DMS153 treated with DMSO at 0.1 percent for 48 hours (cell line): ENCODE measurements at regions not wholly inside any gene's neighbourhood (a gene's known extent, or its start where the extent isn't known, plus 50 kb on each side); places are given as distances from the start of the nearest gene placed in this dataset.
"Not testable (repeated sequence)": the region's sequence is repeated elsewhere in the genome, so short reads cannot be mapped to it uniquely, and the experiment has no call there.

Source experiments
- DNase-seq: peaks from one replicate; lab custom pipeline; 2025; ENCODE audit not compliant: unreplicated experiment; lab: John Stamatoyannopoulos, UW

DNA sequence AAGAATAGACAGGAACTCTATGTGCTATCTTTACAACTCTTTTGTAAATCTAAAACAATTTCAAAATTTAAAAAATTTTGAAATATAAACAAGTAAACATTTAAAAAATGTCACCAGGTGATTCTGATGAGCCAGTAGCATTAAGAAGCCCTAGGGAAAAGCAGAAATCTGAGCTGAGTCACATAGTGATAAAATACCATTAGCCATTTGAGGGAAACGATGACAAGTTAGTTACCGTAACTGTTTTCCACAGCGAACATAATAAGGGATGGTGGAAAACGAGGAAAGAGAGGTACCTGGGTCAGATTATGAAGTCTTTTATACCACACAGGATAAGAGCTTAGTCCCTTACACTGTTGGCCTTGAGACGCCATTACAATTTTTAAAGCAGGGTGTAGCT, 55.5 kb downstream of the PRR15 start:
- DNase-seq = no peak

DNA sequence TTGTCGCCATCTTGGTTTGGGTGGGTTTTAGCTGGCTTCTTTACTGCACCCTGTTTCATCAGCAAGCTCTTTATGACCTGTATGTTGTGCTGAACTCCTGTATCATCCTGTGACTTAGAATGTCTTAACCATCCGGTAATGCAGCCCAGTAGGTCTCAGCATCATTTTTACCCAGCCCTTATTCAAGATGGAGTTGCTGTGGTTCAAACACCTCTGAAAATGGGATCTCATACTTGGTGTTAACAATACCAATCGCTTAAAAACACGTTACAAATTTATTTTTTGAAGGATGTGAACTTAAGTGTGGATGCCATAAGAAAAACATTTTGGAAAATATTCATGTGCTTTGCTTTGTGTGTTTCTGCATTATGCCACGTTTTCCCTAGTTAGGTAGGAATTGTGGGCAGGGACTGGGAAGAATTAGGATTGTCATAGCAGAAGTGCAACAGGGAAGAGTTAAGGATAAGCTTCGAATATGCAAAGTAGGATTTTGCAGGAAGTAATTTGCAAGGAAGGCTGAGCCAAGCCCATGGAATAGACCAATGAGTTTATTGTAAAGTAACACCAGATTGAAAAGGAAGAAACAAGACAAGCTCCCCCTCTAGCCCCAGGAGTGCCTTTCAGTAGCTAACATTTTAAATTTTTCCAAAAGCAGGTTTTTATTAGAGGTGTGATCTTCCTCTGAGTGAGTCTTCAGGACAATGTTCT, 56.4 kb downstream of the PRR15 start:
- no peak for DNase-seq

DNA sequence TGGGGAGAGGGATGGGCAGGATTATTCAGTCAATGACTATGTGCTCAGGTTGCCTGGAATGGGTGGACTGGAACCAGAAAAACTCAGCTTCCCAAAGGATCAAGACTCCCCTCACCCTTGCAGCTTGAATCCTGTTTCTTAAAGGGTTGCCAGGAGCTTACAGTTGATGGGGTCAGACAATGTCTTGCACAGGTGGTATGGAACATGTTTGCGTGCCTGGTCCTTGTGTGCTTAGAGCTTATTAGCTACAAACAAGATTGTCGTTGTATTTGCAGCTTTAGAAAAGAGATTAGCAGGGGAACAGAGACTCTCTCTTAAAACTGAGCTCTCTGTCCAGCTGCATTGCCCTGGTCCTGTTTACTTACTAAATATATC, 56.9 kb downstream of the PRR15 start:
- no peak for DNase-seq

DNA sequence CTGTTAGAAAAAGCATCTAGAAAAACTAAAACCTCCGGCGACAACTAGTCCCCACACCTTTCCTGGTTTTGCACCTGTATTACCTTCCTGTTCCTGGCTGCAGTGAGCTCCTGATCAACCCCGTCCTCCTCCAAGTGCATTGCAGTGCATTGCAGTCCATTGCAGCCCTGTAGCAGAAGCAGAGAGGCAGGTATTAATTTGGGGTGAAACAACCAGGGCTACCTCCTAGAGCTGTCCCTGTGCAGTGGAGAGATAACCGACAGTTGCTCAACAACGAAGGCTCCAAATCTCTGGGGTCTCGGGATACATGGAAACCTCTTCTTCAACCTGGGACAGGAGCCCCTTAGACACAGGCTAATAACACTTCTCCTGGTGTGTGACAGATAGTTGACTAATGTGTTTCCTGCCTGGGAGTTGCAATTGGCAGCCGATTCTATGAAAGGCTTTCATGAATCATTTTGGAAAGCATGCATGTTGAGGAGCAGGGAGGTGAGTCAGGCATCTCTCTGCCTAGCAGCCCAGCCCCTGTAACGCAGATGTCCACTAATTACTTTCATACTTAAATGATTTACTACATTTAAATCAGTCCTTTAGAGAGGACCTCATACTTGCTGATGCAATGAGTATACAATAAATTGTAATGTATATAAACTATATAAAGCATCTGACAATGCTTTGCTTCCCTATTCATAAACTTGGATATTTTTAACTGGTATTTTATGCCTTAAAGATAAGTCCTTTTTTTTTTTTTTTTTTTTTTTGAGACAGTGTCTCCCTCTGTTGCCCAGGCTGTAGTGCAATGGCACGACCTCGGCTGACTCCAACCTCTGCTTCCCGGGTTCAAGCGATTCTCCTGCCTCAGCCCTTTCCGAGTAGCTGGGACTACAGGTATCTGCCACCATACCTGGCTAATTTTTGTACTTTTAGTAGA, 59.0 kb downstream of the PRR15 start:
- peak; percentile 22 for DNase-seq

DNA sequence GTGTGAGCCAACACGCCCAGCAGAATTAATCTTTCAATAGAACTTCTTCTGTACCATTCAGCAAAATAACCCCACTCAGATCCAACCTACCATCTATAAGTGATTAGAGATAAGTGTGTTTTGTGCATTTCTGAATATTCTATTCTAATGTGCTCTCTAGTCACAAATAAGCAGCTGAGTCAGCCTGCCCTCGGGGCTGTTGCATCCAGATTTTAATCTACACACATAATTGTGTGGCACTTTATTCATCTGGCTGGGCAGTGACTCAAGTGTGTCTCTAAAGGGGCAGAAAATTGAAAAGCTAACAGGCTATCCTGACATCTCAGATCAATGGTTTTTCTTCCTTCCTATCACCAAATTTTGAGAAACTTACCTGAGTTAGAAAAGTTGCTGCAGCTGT, 60.3 kb downstream of the PRR15 start:
- no peak for DNase-seq

DNA sequence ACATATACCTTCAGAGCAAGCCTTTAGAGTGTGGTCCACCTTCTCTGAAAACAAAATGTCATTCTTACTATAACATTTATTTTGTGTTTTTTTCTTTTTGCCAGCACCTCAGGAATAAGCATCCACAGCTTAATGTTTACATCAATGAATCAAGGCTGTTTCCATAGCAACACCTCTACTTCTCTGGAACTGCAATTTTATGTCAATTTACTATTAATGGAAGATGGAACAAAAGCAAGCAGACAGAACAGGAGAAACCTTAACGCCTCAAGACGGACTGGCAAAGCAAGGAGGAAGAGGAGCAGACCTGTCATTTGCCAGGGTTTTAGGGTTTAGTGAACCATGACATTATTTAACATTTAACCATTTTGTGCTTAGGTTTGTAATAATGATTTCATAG, 63.1 kb downstream of the PRR15 start:
- DNase-seq = no peak

DNA sequence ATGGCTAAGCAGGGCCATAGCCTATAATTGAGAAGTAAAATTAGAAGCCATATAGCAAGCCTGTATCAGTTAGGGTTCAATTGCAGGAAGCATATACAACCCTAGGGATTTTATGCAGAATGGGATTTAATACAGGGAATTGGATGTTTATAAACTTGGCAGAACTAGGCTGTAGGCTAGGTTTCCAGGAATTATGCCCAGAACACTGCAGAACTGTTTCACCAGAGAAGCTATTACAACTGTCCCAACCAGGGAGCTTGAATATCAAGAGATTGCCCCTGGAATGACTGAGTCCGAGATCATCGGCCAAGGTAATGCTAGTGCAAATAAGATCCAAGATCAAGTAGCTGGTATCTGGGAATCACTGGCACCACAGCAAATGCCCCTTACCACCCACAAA, 64.0 kb downstream of the PRR15 start:
- DNase-seq = no peak

DNA sequence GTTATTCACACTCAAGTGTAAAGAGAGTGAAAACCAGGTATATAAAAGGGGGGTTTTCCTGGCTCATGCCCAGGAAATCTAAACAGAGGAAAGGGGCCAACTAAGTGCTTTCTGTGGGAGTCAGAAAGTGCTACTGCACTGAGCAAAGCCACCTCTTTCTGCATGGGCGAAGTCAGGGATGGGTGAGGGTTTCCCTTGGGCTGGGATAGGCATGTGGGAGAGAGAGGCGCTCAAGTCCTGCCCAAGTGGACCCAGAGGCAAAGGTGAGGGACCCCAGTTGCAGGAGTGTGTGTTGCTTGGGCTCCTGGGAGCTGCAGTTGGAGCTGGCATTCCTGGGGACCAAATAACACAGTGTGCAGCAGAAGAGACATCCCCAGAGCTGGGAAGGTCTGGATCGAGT, 65.9 kb downstream of the PRR15 start:
- no peak for DNase-seq

DNA sequence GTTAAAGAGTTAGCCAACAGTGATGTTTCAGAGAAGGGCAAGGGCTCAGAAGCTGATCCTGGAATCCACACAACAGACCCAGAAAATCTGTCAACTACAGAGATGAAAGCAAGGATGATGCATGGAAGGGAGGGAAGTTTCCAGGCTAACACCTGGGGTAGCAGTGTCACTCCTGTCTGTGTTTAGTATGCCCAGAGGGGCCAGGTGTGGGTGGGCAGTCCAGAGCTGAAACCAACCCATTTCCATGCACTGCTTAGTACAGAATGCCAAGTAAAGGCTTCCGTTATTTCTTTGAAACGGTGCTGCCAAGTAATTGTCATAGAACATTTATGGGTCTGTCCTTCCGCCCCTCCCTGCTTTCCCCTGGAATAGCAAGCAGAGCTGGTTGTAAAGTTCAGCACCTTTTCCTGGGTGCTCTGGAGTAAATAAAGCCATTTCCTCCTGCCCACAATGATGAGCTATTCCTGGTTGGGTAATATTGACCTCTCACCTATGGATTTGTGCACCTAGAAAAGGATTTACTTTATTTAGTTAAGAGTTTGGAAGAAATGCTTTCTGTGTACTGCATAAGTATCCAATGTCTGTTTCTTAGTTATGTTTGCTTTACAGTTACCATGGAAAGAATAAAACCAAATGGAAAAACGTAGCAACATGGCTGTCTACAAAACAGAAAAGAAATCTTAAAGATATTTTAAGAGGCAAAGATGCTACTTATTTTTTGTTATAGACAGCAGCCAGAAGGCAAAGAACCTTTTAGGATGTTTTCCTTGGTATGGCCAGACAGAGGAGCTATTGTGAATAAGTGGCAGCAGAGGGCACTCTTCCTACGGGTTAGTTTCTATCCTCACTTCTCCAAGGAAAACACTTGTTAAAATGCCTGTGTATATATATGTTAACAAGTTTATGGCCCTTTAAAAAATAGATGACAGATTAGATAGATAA, 71.7 kb downstream of the PRR15 start:
- DNase-seq = peak; percentile 46

DNA sequence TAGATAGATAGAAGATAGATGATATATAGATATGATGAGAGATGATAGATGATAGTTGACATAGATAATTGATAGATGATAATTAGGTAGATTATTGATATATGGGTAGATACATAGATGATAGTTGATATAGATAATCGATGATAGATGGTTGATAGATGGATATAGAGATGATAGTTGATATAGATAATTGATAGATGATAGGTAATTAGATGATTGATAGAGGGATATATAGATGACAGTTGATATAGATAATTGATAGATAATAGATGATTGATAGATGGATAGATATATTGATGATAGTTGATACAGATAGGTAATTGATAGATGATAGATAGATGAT, 72.3 kb downstream of the PRR15 start:
- DNase-seq = no peak

DNA sequence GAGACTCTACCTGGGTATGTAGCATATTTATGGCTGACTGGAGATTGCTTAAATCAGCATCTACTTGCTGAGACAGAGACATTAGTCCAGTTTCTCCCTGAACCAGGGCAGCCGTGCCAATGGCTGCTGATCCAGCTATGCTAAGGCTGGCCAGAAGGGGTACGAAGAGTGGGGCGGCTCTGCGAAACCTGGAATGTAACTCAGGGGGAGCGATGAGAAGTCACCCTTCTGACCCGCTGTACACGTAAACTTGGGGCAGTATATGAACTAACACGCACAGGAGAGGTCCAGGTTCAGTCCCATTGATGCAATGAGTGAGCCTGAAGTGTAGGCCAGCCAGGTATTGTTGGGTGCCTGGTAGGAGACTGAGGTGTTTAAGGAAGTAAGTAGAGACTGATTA, 73.7 kb downstream of the PRR15 start:
- no peak for DNase-seq

DNA sequence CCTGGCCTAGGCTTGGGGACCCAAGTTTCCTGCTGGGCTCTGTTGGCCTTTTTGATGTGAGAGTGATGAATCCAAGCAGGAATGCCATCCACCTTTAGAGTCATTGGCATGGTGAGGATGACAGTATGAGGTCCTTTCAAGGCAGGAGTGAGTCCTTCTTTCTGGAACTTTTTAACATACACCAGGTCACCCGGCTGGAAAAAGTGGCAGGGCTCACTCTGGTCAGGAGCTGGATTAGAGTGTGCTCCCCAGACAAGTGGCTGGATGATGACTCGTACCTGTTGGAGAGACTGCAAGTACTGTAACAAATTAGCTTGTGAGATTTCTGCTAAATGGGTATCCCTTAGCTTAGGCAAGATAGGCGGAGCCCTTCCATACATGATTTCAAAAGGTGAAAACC, 75.2 kb downstream of the PRR15 start:
- not testable (repeated sequence) for DNase-seq

DNA sequence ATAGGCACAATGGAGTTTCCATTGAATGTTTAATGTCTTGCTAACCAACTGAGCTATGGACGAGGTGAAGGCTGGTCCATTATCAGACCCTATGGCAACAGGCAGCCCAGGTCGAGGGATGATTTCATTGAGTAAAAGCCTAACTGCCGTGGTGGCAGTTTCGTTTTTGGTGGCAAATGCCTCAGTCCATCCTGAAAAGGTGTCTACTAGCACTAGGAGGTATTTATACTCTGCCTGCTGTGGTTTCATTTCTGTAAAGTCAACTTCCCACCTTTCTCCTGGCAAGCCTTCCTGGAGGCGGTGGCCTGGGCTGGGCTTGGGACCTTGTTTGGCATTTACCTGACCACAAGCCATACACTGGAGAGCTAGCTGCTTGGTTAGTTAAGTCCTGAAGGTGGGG, 75.8 kb downstream of the PRR15 start:
- no peak for DNase-seq

DNA sequence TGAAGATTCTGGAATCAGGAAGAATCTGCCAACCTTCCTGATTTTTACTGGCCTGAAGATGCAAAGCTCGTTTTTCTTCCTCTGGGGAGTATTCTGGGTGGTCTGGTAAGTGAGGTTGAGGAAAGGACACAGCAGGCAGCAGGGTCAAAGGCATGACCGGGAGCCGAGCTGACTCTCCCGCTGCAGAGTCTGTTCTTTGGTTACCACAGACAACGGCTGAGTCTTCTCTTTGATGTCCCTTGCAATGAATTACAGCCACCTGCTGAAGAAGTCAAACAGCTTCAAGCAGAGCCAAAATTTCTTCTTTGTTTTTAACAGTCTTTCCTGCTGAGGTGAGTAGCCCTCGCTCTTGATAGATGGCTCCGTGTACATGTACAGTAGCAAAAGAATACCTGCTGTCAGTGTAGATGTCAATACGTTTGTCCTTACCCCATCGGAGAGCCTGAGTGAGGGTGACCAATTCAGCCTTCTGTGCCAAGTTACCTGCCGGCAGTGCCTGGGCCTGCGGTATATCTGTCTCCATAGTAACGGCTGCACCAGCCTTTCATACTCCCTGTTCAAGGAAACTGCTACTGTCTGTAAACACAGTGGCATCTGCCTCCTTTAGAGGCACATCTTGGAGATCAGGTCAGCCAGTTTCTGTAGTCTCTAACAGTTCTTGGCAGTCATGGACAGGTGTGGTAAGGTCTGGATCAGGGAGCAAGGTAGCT, 76.4 kb downstream of the PRR15 start:
- peak; percentile 40 for DNase-seq

DNA sequence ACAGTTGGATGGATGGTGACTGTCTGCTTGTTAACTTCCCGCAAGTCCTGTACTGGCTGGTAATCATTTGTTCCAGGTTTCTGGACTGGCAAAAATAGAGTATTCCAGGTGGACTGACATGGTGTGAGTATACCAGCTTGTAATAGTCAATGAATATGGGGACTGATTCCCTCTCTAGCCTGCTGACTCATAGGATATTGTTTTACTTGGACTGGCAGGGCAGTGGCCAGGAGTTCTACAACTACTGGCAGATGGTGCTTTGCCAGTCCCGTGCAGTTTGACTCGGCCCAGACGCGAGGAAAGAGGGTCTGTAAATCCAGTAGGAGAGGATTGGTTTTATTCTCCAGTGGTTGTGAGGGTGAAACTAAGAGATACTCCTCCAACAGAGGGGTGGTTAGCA, 78.0 kb downstream of the PRR15 start:
- no peak for DNase-seq

DNA sequence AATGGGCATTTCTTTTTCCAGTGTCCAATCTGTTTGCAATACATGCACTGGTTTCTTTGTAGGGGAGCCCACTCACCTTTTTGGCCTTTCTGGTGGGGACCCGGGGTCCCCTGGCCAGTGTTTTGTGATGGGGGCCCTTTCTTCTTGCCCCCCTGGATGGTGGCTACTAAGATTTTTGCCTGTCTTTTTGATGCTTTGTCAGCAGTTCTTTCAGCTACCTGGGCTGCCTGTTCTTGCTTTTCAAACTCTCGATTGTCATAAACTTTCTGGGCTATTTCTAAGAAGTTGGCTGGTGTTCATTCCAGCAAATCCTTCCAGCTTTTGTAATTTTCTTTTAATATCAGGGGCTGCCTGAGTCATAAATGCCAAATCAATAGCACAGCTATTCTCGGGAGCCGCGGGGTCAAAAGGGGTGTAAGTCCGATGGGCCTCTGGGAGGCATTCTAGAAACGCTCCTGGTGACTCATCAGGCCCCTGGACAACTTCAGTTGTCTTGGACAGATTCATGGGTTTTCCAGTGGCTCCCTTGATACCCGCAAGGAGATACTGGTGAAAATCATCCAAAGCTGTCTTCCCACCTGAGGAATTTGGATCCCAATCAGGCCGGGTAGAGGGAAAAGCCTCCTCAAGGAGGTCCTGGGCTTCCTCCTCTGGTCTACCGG, 79.0 kb downstream of the PRR15 start:
- no peak for DNase-seq

DNA sequence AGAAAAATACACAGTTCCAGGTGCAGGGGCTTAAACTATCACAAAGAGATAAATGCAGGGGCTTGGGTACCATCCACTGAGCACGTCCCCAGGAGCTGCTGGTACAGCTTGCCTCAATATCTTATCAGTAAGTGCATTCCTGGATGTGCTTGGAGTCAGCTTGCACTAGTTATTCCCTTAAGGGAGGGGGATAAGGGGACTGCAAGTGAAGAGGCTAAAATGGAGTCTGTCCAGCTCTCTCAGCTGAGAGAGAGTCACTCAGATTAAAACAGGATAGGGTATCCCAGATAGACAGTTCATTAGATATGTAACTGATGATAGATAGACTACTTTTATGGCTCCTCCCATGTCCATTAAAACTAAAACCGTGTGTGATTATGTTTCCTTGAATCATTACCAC, 82.5 kb downstream of the PRR15 start:
- DNase-seq = not testable (repeated sequence)

DNA sequence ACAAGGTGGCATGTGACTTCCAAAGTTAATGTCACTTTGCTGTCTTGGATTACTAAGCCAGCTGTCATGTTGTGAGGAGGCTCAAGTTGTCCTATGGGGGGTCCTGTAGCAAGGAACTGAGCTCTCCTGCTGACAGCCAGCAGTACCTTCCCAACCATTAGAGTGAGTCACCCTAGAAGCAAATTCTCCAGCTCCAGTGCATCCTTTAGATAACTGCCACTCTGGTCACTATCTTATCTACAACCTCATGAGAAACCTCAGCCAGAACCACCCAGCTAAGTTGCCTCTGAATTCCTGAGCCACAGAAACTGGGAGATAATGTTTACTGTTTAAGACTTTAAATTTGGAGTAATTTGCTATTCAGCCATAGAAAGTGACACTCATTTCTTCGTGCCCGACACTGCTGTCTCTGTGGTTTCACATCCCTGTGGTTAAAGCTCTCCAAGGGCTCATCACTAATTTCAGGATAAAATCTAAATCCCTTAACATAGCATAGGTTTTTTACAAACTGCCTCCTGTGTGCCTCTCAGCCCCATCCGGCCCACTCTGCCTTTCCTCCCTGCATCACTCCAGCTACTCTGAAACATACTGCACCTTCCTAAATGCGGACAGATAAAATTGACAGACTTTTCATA, 83.5 kb downstream of the PRR15 start:
- no peak for DNase-seq

DNA sequence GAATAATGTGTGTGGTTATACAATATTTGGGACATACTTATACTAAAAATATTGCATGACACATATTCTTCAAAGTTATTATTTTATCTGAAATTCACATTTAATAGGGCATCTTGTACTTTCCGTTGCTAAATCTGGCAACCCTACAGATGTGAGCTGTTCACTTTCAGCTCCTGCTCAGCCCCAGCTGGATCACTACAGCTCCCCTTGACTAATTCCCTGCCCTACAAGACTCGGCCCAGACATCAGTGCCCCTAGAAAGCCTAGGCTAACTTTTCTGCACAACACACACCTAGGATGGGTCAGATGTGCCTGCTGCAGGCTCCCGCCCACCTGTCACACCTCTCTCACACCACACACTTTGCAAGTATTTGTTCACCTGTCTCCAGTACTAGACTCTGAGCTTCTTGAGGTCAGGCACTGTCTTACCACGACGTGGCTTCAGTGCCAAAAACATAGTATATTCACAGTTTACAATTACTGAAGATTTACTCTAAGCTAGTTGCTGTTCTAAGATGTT, 84.1 kb downstream of the PRR15 start:
- not testable (repeated sequence) for DNase-seq
